A673 (cell line): ENCODE measurements at regions not wholly inside any gene's neighbourhood (a gene's known extent, or its start where the extent isn't known, plus 50 kb on each side); places are given as distances from the start of the nearest gene placed in this dataset.

Experiments used
- BruUV-seq: library from RNA; stranded (reverse); fragments of 400-500 nt; replicated peaks from 2 replicates; lab custom pipeline; 2021; lab: Mats Ljungman, UMichigan
- CTCF ChIA-PET: fragments of 300-600 bp; sonication (Branson Sonifier 250); formaldehyde crosslinking; loops from one replicate; lab custom pipeline; 2022; ENCODE audit warnings: antibody characterized with exemption; lab: Charles Lee
- POLR2A ChIA-PET: fragments of 300-600 bp; sonication (Branson Sonifier 250); formaldehyde crosslinking; loops from one replicate; lab custom pipeline; 2022; ENCODE audit warnings: antibody characterized with exemption; ENCODE audit not compliant: low non-redundant PET; lab: Charles Lee
- DNase-seq: peaks from one replicate; pipeline ENCODE4 v3.0.0-alpha.2; 2015; ENCODE audit warnings: low spot score
- H3K27ac ChIP-seq: fragments of 200-600 bp; sonication (generic); 2 replicates; pipeline ENCODE4 v1.5.1; 2016; ENCODE audit warnings: mixed run types, low read depth, mild to moderate bottlenecking, mixed read lengths, antibody characterized with exemption, low read length; ENCODE audit not compliant: poor library complexity, severe bottlenecking
- H3K27me3 ChIP-seq: fragments of 200-600 bp; sonication (generic); replicated peaks from 2 replicates; pipeline ENCODE4 v1.6.1; 2017; ENCODE audit warnings: mixed run types, low read depth, mild to moderate bottlenecking, mixed read lengths, antibody characterized with exemption, low read length; ENCODE audit not compliant: insufficient read depth, poor library complexity
- H3K36me3 ChIP-seq: fragments of 200-600 bp; sonication (generic); 2 replicates; pipeline ENCODE4 v1.6.1; 2016; ENCODE audit warnings: mixed run types, mild to moderate bottlenecking, mixed read lengths, antibody characterized with exemption, low read length; ENCODE audit not compliant: insufficient read depth, poor library complexity, severe bottlenecking
- H3K4me1 ChIP-seq: fragments of 200-600 bp; sonication (generic); 2 replicates; pipeline ENCODE4 v1.6.1; 2017; ENCODE audit warnings: mixed run types, mild to moderate bottlenecking, mixed read lengths, antibody characterized with exemption, low read length; ENCODE audit not compliant: insufficient read depth, poor library complexity, severe bottlenecking
- H3K4me3 ChIP-seq: fragments of 200-600 bp; sonication (generic); 2 replicates; pipeline ENCODE4 v1.5.1; 2016; ENCODE audit warnings: low read depth, mixed run types, mild to moderate bottlenecking, mixed read lengths, low read length; ENCODE audit not compliant: poor library complexity, severe bottlenecking
- H3K9me3 ChIP-seq: fragments of 200-600 bp; sonication (generic); 2 replicates; pipeline ENCODE4 v1.6.1; 2016; ENCODE audit warnings: mixed run types, low read depth, mild to moderate bottlenecking, mixed read lengths, antibody characterized with exemption, low read length; ENCODE audit not compliant: poor library complexity, severe bottlenecking
- CTCF ChIP-seq: fragments of 300-800, 200-600 bp; sonication (generic); conservative IDR thresholded peaks from 2 replicates; pipeline ENCODE4 v1.5.1; 2017; ENCODE audit warnings: low read depth, mild to moderate bottlenecking, antibody characterized with exemption, low read length, moderate library complexity, mixed read lengths
- EZH2 ChIP-seq: fragments of 200-600 bp; sonication (generic); IDR thresholded peaks from 2 replicates; pipeline ENCODE4 v1.6.1; 2017; ENCODE audit warnings: borderline replicate concordance, low read depth, mild to moderate bottlenecking, mixed read lengths, antibody characterized with exemption, low read length; ENCODE audit not compliant: poor library complexity, severe bottlenecking
- intact Hi-C: fragments of 100-400 bp; cut with micrococcal nuclease; formaldehyde crosslinking; loops from one replicate; pipeline ENCODE4 v1.10.0; 2022; ENCODE audit not compliant: unreplicated experiment

GRCh38 chr9:135399000-135399649, 80.5 kb upstream of the PPP1R26 start:
- TF ChIP-seq EZH2 (no peak), CTCF (no peak)
- ChIA-PET POLR2A (no interaction called here), CTCF (no interaction called here)
- no peaks in the 10 kb centered on the region for H3K27me3 ChIP-seq
- H3K27ac ChIP-seq, result no peak overlapping the region
- H3K36me3 ChIP-seq, result no peaks in the 10 kb centered on the region
- H3K9me3 ChIP-seq, result peaks cover 13% of the 10 kb centered on the region
- BruUV-seq, result no TSS peak
- no peak overlapping the region for H3K4me3 ChIP-seq
- intact Hi-C loops, result no loop called here
- no peaks in the 10 kb centered on the region for H3K4me1 ChIP-seq
- no peak for DNase-seq

GRCh38 chr9:135400496-135400895, 79.1 kb upstream of the PPP1R26 start:
- intact Hi-C loops, result no loop called here
- Histone ChIP-seq H3K27me3 (no peaks in the 10 kb centered on the region), H3K9me3 (peaks cover 13% of the 10 kb centered on the region), H3K27ac (no peak overlapping the region), H3K36me3 (no peaks in the 10 kb centered on the region), H3K4me1 (no peaks in the 10 kb centered on the region), H3K4me3 (no peak overlapping the region)
- TF ChIP-seq CTCF, result no peak
- no peak for TF ChIP-seq EZH2
- ChIA-PET CTCF (no interaction called here), POLR2A (no interaction called here)
- DNase-seq, result no peak
- BruUV-seq, result no TSS peak

- Histone ChIP-seq H3K27me3 (no peaks in the 10 kb centered on the region), H3K4me1 (no peaks in the 10 kb centered on the region), H3K4me3 (no peak overlapping the region), H3K9me3 (peaks cover 8% of the 10 kb centered on the region), H3K36me3 (no peaks in the 10 kb centered on the region), H3K27ac (no peak overlapping the region)
- ChIA-PET CTCF (no interaction called here), POLR2A (no interaction called here)
- BruUV-seq, result no TSS peak
- no peak for TF ChIP-seq EZH2
- TF ChIP-seq CTCF, result no peak
- intact Hi-C loops, result no loop called here
- DNase-seq, result no peak
These were observed 78.4 kb upstream of the PPP1R26 start for GRCh38 chr9:135401218-135401617.
